ENCODE measurements at regions not wholly inside any gene's neighbourhood (a gene's known extent, or its start where the extent isn't known, plus 50 kb on each side); places are given as distances from the start of the nearest gene placed in this dataset.
A peak's percentile ranks its signal among the peaks of the same experiment; 100 is the strongest.

DNA sequence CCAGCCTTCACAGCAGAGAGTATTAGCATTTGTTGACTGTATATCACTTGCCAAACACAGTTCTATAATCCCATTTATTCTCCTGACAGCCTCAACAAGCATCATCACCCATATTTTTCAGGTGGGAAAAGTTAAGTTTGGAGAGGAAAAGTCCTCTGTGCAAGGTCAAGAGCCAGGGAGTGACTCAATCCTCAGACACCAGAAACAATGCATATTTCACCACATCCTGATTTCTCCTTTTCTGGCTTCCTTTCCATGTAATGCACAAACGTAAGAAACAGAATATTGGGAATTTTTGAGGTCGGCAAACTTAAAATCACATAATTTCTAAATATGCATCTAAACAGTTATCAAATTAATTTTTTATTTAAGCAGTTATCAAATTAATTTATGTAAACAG, 116.0 kb upstream of the GADL1 start:
- no peaks in the 10 kb centered on the region for H3K79me2 ChIP-seq (ENCODE audit: control insufficient read depth, insufficient read depth, low read length)
- no peaks in the 10 kb centered on the region for H3K9me1 ChIP-seq (ENCODE audit: control insufficient read depth, extremely low read depth, insufficient read depth, low read length)
- no peak for TF ChIP-seq EZH2 (IDR thresholded peaks at IDR 0.05; ENCODE audit: low read length)
- TF ChIP-seq, protein P1, sequence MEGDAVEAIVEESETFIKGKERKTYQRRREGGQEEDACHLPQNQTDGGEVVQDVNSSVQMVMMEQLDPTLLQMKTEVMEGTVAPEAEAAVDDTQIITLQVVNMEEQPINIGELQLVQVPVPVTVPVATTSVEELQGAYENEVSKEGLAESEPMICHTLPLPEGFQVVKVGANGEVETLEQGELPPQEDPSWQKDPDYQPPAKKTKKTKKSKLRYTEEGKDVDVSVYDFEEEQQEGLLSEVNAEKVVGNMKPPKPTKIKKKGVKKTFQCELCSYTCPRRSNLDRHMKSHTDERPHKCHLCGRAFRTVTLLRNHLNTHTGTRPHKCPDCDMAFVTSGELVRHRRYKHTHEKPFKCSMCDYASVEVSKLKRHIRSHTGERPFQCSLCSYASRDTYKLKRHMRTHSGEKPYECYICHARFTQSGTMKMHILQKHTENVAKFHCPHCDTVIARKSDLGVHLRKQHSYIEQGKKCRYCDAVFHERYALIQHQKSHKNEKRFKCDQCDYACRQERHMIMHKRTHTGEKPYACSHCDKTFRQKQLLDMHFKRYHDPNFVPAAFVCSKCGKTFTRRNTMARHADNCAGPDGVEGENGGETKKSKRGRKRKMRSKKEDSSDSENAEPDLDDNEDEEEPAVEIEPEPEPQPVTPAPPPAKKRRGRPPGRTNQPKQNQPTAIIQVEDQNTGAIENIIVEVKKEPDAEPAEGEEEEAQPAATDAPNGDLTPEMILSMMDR (optimal IDR thresholded peaks at IDR 0.05 in 1 of 3, IDR thresholded peaks at IDR 0.05 in 1 of 3, conservative IDR thresholded peaks at IDR 0.05 in 1 of 3; ENCODE audit: extremely low read depth in 1 of 3, insufficient read depth in 2 of 3, low read length in 3 of 3): no peak
- FAIRE-seq (peak; percentile 34), DNase-seq (ENCODE audit: low read depth, low spot score) (no peak)
- H3K9ac ChIP-seq (ENCODE audit: control insufficient read depth, extremely low read depth, insufficient read depth, low read length): no peak overlapping the region
- no peak overlapping the region for H3K4me3 ChIP-seq (ENCODE audit: control insufficient read depth in 2 of 3, extremely low read depth in 1 of 3, insufficient read depth in 2 of 3, low read depth in 1 of 3, low read length in 3 of 3)
- H3K4me2 ChIP-seq (ENCODE audit: control insufficient read depth, extremely low read depth, insufficient read depth, low read depth, low read length): no peak overlapping the region
- H4K20me1 ChIP-seq (ENCODE audit: control insufficient read depth, extremely low read depth, insufficient read depth, low read length): no peaks in the 10 kb centered on the region
- H3K27ac ChIP-seq (ENCODE audit: control insufficient read depth, insufficient read depth, low read length): no peak overlapping the region
- no peak overlapping the region for H2AFZ ChIP-seq (ENCODE audit: control insufficient read depth, low read length)
- no peaks in the 10 kb centered on the region for H3K9me3 ChIP-seq (ENCODE audit: control insufficient read depth, low read depth, low read length)
- H3K36me3 ChIP-seq (ENCODE audit: control insufficient read depth in 2 of 2, extremely low read depth in 1 of 2, insufficient read depth in 2 of 2, low read length in 2 of 2): no peaks in the 10 kb centered on the region
- dilution Hi-C loops (cut with MboI; ENCODE audit: extremely low pct_ligation_motif_present, low sequenced_read_pairs): no loop called here
- peaks cover 38% of the 10 kb centered on the region for H3K4me1 ChIP-seq (ENCODE audit: control insufficient read depth, extremely low read depth, insufficient read depth, low read length)
- H3K27me3 ChIP-seq (ENCODE audit: control insufficient read depth, extremely low read depth, insufficient read depth, low read length): no peaks in the 10 kb centered on the region

DNA sequence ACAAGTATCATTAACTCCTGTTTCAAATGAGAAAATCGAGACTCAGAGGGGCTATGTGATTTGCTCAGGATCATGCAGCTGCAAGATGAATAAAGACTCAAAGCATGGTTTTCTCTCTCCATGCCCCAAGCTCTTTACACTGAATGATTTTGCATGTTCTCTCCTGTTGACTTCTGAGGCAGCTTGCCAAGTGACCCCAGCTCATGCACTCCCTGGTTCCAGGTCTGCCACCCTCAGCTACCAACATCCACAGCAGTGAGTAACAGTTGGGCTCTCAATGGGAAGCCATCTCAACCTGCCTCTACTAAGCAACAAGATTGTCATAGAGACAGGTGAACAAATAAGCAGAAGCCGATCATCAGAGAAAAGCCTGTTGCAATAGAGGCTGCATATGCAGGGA, 116.9 kb upstream of the GADL1 start:
- no peaks in the 10 kb centered on the region for H3K36me3 ChIP-seq (ENCODE audit: control insufficient read depth in 2 of 2, extremely low read depth in 1 of 2, insufficient read depth in 2 of 2, low read length in 2 of 2)
- H3K9ac ChIP-seq (ENCODE audit: control insufficient read depth, extremely low read depth, insufficient read depth, low read length): no peak overlapping the region
- TF ChIP-seq EZH2 (IDR thresholded peaks at IDR 0.05; ENCODE audit: low read length): no peak
- TF ChIP-seq, protein P1 (optimal IDR thresholded peaks at IDR 0.05 in 1 of 3, IDR thresholded peaks at IDR 0.05 in 1 of 3, conservative IDR thresholded peaks at IDR 0.05 in 1 of 3; ENCODE audit: extremely low read depth in 1 of 3, insufficient read depth in 2 of 3, low read length in 3 of 3): no peak
- no peak overlapping the region for H2AFZ ChIP-seq (ENCODE audit: control insufficient read depth, low read length)
- dilution Hi-C loops (cut with MboI; ENCODE audit: extremely low pct_ligation_motif_present, low sequenced_read_pairs): no loop called here
- no peak overlapping the region for H3K4me2 ChIP-seq (ENCODE audit: control insufficient read depth, extremely low read depth, insufficient read depth, low read depth, low read length)
- H3K9me3 ChIP-seq (ENCODE audit: control insufficient read depth, low read depth, low read length): no peaks in the 10 kb centered on the region
- H3K27me3 ChIP-seq (ENCODE audit: control insufficient read depth, extremely low read depth, insufficient read depth, low read length): no peaks in the 10 kb centered on the region
- FAIRE-seq: no peak
- H3K27ac ChIP-seq (ENCODE audit: control insufficient read depth, insufficient read depth, low read length): no peak overlapping the region
- H3K4me3 ChIP-seq (ENCODE audit: control insufficient read depth in 2 of 3, extremely low read depth in 1 of 3, insufficient read depth in 2 of 3, low read depth in 1 of 3, low read length in 3 of 3): no peak overlapping the region
- H3K9me1 ChIP-seq (ENCODE audit: control insufficient read depth, extremely low read depth, insufficient read depth, low read length): no peaks in the 10 kb centered on the region
- H3K79me2 ChIP-seq (ENCODE audit: control insufficient read depth, insufficient read depth, low read length): no peaks in the 10 kb centered on the region
- no peak for DNase-seq (ENCODE audit: low read depth, low spot score)
- peaks cover 38% of the 10 kb centered on the region for H3K4me1 ChIP-seq (ENCODE audit: control insufficient read depth, extremely low read depth, insufficient read depth, low read length)
- no peaks in the 10 kb centered on the region for H4K20me1 ChIP-seq (ENCODE audit: control insufficient read depth, extremely low read depth, insufficient read depth, low read length)

Data from keratinocyte (primary cell).